ENCODE measurements at regions not wholly inside any gene's neighbourhood (a gene's known extent, or its start where the extent isn't known, plus 50 kb on each side); places are given as distances from the start of the nearest gene placed in this dataset.

GRCh38 chr6:98131290-98131990 lies 702.9 kb upstream of the POU3F2 start:
- H3K9me3 ChIP-seq (ENCODE audit: low read depth, low read length, poor library complexity, severe bottlenecking): no peaks in the 10 kb centered on the region
- no peak for DNase-seq (ENCODE audit: low spot score)
- no peaks in the 10 kb centered on the region for H3K36me3 ChIP-seq (ENCODE audit: insufficient read depth, low read length, poor library complexity, severe bottlenecking)
- TF ChIP-seq, protein P1, sequence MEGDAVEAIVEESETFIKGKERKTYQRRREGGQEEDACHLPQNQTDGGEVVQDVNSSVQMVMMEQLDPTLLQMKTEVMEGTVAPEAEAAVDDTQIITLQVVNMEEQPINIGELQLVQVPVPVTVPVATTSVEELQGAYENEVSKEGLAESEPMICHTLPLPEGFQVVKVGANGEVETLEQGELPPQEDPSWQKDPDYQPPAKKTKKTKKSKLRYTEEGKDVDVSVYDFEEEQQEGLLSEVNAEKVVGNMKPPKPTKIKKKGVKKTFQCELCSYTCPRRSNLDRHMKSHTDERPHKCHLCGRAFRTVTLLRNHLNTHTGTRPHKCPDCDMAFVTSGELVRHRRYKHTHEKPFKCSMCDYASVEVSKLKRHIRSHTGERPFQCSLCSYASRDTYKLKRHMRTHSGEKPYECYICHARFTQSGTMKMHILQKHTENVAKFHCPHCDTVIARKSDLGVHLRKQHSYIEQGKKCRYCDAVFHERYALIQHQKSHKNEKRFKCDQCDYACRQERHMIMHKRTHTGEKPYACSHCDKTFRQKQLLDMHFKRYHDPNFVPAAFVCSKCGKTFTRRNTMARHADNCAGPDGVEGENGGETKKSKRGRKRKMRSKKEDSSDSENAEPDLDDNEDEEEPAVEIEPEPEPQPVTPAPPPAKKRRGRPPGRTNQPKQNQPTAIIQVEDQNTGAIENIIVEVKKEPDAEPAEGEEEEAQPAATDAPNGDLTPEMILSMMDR (conservative IDR thresholded peaks at IDR 0.05; ENCODE audit: low read depth, low read length): no peak
- TF ChIP-seq EZH2 (IDR thresholded peaks at IDR 0.05; ENCODE audit: borderline replicate concordance, low read depth, low read length, poor library complexity, severe bottlenecking): no peak
- ChIA-PET CTCF (no interaction called here), POLR2A (ENCODE audit: low non-redundant PET) (no interaction called here)
- H3K4me1 ChIP-seq (ENCODE audit: insufficient read depth, low read length, poor library complexity, severe bottlenecking): no peaks in the 10 kb centered on the region
- BruUV-seq (replicated peaks): no TSS peak
- intact Hi-C loops (cut with micrococcal nuclease; ENCODE audit: unreplicated experiment): no loop called here
- no peaks in the 10 kb centered on the region for H3K27me3 ChIP-seq (replicated peaks; ENCODE audit: insufficient read depth, low read depth, low read length, poor library complexity)
- H3K27ac ChIP-seq (ENCODE audit: low read depth, low read length, poor library complexity, severe bottlenecking): no peak overlapping the region
- no peak overlapping the region for H3K4me3 ChIP-seq (ENCODE audit: low read depth, low read length, poor library complexity, severe bottlenecking)

GRCh38 chr6:98136333-98136732 lies 698.0 kb upstream of the POU3F2 start:
- H3K27ac ChIP-seq (ENCODE audit: low read depth, low read length, poor library complexity, severe bottlenecking): no peak overlapping the region
- H3K4me1 ChIP-seq (ENCODE audit: insufficient read depth, low read length, poor library complexity, severe bottlenecking): no peaks in the 10 kb centered on the region
- no peaks in the 10 kb centered on the region for H3K36me3 ChIP-seq (ENCODE audit: insufficient read depth, low read length, poor library complexity, severe bottlenecking)
- BruUV-seq (replicated peaks): no TSS peak
- no peak for DNase-seq (ENCODE audit: low spot score)
- CTCF ChIA-PET: no interaction called here
- no peaks in the 10 kb centered on the region for H3K9me3 ChIP-seq (ENCODE audit: low read depth, low read length, poor library complexity, severe bottlenecking)
- no peaks in the 10 kb centered on the region for H3K27me3 ChIP-seq (replicated peaks; ENCODE audit: insufficient read depth, low read depth, low read length, poor library complexity)
- intact Hi-C loops (cut with micrococcal nuclease; ENCODE audit: unreplicated experiment): no loop called here
- POLR2A ChIA-PET (ENCODE audit: low non-redundant PET): no interaction called here
- TF ChIP-seq, protein P1 (conservative IDR thresholded peaks at IDR 0.05; ENCODE audit: low read depth, low read length): no peak
- no peak for TF ChIP-seq EZH2 (IDR thresholded peaks at IDR 0.05; ENCODE audit: borderline replicate concordance, low read depth, low read length, poor library complexity, severe bottlenecking)
- no peak overlapping the region for H3K4me3 ChIP-seq (ENCODE audit: low read depth, low read length, poor library complexity, severe bottlenecking)

DNA sequence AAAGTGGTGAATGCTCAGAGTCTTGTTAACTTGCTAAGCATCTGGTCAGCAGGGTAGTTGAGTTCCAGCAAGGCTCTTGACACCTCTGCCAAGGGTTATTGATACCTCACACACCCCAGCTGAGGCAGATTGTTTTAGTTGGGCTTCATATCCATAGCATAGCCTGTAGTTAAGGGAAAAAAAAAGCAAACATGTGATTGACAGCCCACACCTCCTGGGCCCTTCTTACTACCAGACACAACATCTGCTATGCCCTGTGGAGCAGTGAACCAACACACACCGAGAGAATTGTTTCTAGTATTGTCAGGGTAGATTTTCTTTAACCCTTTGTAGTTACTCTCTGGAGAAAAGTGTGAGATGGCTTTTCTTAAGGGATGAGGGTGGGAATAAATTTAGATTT lies 697.0 kb upstream of the POU3F2 start:
- no peaks in the 10 kb centered on the region for H3K27me3 ChIP-seq (replicated peaks; ENCODE audit: insufficient read depth, low read depth, low read length, poor library complexity)
- no peaks in the 10 kb centered on the region for H3K4me1 ChIP-seq (ENCODE audit: insufficient read depth, low read length, poor library complexity, severe bottlenecking)
- DNase-seq (ENCODE audit: low spot score): no peak
- TF ChIP-seq, protein P1 (conservative IDR thresholded peaks at IDR 0.05; ENCODE audit: low read depth, low read length): no peak
- TF ChIP-seq EZH2 (IDR thresholded peaks at IDR 0.05; ENCODE audit: borderline replicate concordance, low read depth, low read length, poor library complexity, severe bottlenecking): no peak
- no peak overlapping the region for H3K4me3 ChIP-seq (ENCODE audit: low read depth, low read length, poor library complexity, severe bottlenecking)
- H3K9me3 ChIP-seq (ENCODE audit: low read depth, low read length, poor library complexity, severe bottlenecking): peaks cover under 1% of the 10 kb centered on the region
- no TSS peak for BruUV-seq (replicated peaks)
- no peaks in the 10 kb centered on the region for H3K36me3 ChIP-seq (ENCODE audit: insufficient read depth, low read length, poor library complexity, severe bottlenecking)
- no peak overlapping the region for H3K27ac ChIP-seq (ENCODE audit: low read depth, low read length, poor library complexity, severe bottlenecking)
- ChIA-PET CTCF (no interaction called here), POLR2A (ENCODE audit: low non-redundant PET) (no interaction called here)
- intact Hi-C loops (cut with micrococcal nuclease; ENCODE audit: unreplicated experiment): no loop called here
